Heart right ventricle (tissue), 16 donors: ENCODE measurements at regions not wholly inside any gene's neighbourhood (a gene's known extent, or its start where the extent isn't known, plus 50 kb on each side); places are given as distances from the start of the nearest gene placed in this dataset.
"Not testable (repeated sequence)": the region's sequence is repeated elsewhere in the genome, so short reads cannot be mapped to it uniquely, and the experiment has no call there.

Experiments
- ATAC-seq, 8 donors: fragments of 200-7000 bp; cut with Tn5 transposase; one replicate each; pipeline ENCODE4 v1.9.1; 2020; ENCODE audit warnings: mild to moderate bottlenecking in 8 of 8, moderate library complexity in 8 of 8, moderate number of reproducible peaks in 1 of 8
- DNase-seq, 2 donors: peaks; one replicate each; pipeline ENCODE4 v3.0.0-alpha.2; 2020
- H3K27ac ChIP-seq, 10 donors: fragments of 200-600 bp; sonication (generic) in 2 of 10; one replicate each; pipeline versions ENCODE4 v1.5.0 to v1.8.0; 2020 to 2022; ENCODE audit warnings: mild to moderate bottlenecking in 3 of 10
- H3K27me3 ChIP-seq, 7 donors: fragments of 200-600 bp; one replicate each; pipeline ENCODE4 v1.8.0; 2021 to 2022; ENCODE audit warnings: mild to moderate bottlenecking in 2 of 7
- H3K36me3 ChIP-seq, 9 donors: fragments of 200-600 bp; sonication (generic) in 1 of 9; one replicate each; pipeline versions ENCODE4 v1.5.0 to v1.8.0; 2020 to 2022; ENCODE audit warnings: mild to moderate bottlenecking in 2 of 9
- H3K4me1 ChIP-seq, 9 donors: fragments of 200-600 bp; sonication (generic) in 1 of 9; one replicate each; pipeline versions ENCODE4 v1.5.0 to v1.8.0; 2020 to 2022; ENCODE audit warnings: mild to moderate bottlenecking in 4 of 9
- H3K4me3 ChIP-seq, 10 donors: fragments of 200-600 bp; sonication (generic) in 2 of 10; one replicate each; pipeline versions ENCODE4 v1.5.0 to v1.8.0; 2020 to 2022; ENCODE audit warnings: mild to moderate bottlenecking in 7 of 10, moderate library complexity in 2 of 10
- H3K9me3 ChIP-seq, 11 donors: fragments of 200-600 bp in 10 of 11; sonication (generic) in 2 of 11; one replicate each; pipeline versions ENCODE4 v1.5.0 to v1.8.0; 2013 to 2022; ENCODE audit warnings: mild to moderate bottlenecking in 2 of 11, control low read depth in 1 of 11, moderate library complexity in 1 of 11
- WGBS, 2 donors: extraction: QIAGEN DNeasy Blood & Tissue Kit; methylation state at CpG; one replicate each; pipeline ENCODE4 v1.1.7; 2013; ENCODE audit warnings: inconsistent platforms in 1 of 2; 5-methylcytosine and 5-hydroxymethylcytosine counted together
- intact Hi-C, 10 donors: fragments of 100-400 bp; cut with DNase I; formaldehyde crosslinking; loops; one replicate each; pipeline versions ENCODE4 v1.11.1 to v1.14.2; 2022
- TF ChIP-seq, protein P1 (sequence below), 9 donors: fragments of 200-600 bp; sonication (generic) in 2 of 9; IDR thresholded peaks; one replicate each; pipeline versions ENCODE4 v1.5.0 to v1.8.0; 2021 to 2022; ENCODE audit warnings: antibody characterized with exemption in 9 of 9, mild to moderate bottlenecking in 5 of 9, moderate library complexity in 1 of 9
- donor health status: Arrhythmogenic right ventricular cardiomyopathy.
- donor health status: ischemic (EF 13 %, LVEDD 7.1; RV severe dilation, severe dysfunction).
- donor health status: healthy with polysubstance abuse.
- donor health status: DM: no; HTN: yes; CAD: no.
- donor health status: DM: no; HTN: no; CAD: no.
- donor health status: ischemic (EF 25% LVEDD 6.9; RV normal size, moderate dysfunction).
- donor health status: ischemic (EF 25% LVEDD 5.7; RV mildly dilated, moderate dysfunction).
- donor health status: healthy.
- donor health status: DM: yes; HTN: yes; CAD: no.
- donor health status: Ischemic cardiomyopathy.
- donor health status: ischemic (EF 35%, LVEDD 5.7; RV mildly dilated, moderate dysfunction).
- donor health status: nonischemic (EF 11% LVEDD 7.7; RV severe dilation, severe dysfunction).
- donor health status: DM: yes; HTN: yes; CAD: no.
- donor health status: PGD.
- donor health status: ischemic (EF 29% LVEDD 5.4; RV normal size, mild dysfunction).
- donor health status: nonischemic (EF 23%, LVEDD 6.1; RV moderate dilation, normal function).

DNA sequence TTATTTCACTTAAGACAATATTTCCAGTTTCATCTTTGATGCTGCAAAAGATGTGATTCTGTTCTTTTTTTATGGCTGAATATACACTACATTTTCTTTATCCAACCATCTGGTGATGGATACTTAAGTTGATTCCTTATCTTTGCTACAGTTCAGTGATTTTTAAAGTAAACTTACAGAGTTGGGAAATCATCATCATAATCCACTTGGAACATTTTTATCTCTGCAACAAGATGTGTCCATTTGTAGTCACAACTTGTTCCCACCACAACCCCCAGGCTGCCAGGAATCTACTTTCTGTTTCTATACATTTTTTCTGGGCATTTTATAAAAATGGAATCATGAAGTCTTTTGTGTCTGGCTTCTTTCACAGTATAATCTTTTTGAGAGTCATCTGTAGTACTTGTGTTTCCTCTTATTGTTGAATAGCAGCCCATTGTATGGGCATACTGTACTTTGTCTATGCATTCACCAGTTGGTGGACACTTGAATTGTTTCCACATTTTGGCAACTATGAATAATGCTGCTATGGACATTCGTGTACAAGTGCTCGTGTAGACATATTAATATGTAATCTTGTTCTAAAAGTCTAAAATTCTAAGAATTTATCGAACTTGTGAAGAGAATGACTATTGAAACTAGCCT, 212.5 kb upstream of the DDHD1 start:
- Histone ChIP-seq H3K27me3 (no peaks in the 10 kb centered on the region), H3K9me3 (peaks cover 0 to 12% (median 0%) of the 10 kb centered on the region in 11 donors), H3K4me1 (peaks cover 0 to 26% (median 10%) of the 10 kb centered on the region in 9 donors), H3K36me3 (no peaks in the 10 kb centered on the region), H3K4me3 (no peak overlapping the region), H3K27ac (peak overlapping the region in 1 of 10 donors; percentile 74)
- ATAC-seq (no peak), DNase-seq (no peak)
- WGBS, 2 donors, result 85 to 87% methylated on average over 3 of the region's 3 CpGs
- TF ChIP-seq, protein P1, sequence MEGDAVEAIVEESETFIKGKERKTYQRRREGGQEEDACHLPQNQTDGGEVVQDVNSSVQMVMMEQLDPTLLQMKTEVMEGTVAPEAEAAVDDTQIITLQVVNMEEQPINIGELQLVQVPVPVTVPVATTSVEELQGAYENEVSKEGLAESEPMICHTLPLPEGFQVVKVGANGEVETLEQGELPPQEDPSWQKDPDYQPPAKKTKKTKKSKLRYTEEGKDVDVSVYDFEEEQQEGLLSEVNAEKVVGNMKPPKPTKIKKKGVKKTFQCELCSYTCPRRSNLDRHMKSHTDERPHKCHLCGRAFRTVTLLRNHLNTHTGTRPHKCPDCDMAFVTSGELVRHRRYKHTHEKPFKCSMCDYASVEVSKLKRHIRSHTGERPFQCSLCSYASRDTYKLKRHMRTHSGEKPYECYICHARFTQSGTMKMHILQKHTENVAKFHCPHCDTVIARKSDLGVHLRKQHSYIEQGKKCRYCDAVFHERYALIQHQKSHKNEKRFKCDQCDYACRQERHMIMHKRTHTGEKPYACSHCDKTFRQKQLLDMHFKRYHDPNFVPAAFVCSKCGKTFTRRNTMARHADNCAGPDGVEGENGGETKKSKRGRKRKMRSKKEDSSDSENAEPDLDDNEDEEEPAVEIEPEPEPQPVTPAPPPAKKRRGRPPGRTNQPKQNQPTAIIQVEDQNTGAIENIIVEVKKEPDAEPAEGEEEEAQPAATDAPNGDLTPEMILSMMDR (IDR thresholded peaks at IDR 0.05), result no peak
- intact Hi-C loops, result no loop called here

DNA sequence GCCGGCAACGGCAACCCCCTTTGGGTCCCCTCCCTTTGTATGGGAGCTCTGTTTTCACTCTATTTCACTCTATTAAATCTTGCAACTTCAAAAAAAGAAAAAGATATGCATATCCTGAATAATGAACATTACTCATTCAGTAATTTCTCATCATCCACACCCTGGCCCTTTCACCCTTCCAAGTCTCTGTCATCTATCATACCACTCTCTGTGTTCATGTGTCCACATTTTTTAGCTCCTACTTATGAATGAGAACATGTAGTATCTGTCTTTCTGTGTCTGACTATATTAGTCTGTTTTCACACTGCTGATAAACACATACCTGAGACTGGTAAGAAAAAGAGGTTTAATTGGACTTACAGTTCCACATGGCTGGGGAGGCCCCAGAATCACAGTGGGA, 209.8 kb upstream of the DDHD1 start:
- DNase-seq, H3K4me1 ChIP-seq, H3K27ac ChIP-seq, H3K36me3 ChIP-seq, intact Hi-C loops, ATAC-seq, H3K4me3 ChIP-seq, H3K27me3 ChIP-seq: not testable (repeated sequence)
- WGBS, 2 donors, result 98 to 100% methylated on average over 2 of the region's 2 CpGs
- peaks cover 0 to 12% (median 0%) of the 10 kb centered on the region in 11 donors for H3K9me3 ChIP-seq

DNA sequence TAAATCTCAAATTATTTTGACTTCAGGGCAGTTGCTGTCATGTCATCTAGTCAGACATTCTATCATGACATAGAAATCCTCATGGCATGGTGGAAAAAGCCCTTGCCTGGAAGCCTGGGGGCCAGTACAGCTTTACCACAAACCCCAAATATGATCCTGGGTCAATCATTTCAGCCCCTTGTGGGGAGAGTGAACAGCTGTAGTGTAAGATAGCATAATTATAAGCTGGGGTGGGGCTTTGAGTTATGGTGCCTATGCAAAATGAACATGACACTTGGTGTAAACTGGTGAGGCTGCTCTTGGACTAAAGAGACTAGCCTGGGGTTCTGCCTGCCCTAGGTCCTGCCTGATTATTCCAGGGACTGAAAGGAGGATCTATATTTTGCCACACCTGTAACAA, 207.7 kb upstream of the DDHD1 start:
- no peak for ATAC-seq
- Histone ChIP-seq H3K9me3 (peaks cover 0 to 12% (median 0%) of the 10 kb centered on the region in 11 donors), H3K4me3 (no peak overlapping the region), H3K36me3 (no peaks in the 10 kb centered on the region), H3K27me3 (no peaks in the 10 kb centered on the region), H3K27ac (no peak overlapping the region), H3K4me1 (peaks cover 0 to 1% (median 0%) of the 10 kb centered on the region in 9 donors)
- DNase-seq, result no peak
- TF ChIP-seq, protein P1 (IDR thresholded peaks at IDR 0.05), result no peak
- intact Hi-C loops, result no loop called here

DNA sequence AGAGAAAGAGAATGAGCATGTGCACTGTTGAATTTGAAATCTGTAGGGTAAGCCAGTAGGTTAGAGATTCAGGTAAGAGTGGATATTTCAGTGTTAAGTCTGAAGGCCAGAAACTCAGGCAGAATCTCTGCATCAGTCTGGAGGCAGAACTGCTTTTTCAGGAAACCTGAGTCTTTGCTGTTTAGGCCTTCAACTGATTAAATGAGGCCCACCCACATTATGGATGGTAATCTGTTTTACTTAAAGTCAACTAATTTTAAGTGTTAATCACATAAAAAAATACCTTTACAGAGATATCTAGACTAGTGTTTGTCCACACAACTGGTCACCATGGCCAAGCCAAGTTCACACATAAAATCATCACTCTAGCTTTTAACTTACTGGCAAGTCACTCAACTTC, 205.0 kb upstream of the DDHD1 start:
- intact Hi-C loops, result no loop called here
- TF ChIP-seq, protein P1 (IDR thresholded peaks at IDR 0.05), result no peak
- Histone ChIP-seq H3K27ac (no peak overlapping the region), H3K4me3 (no peak overlapping the region), H3K27me3 (no peaks in the 10 kb centered on the region), H3K4me1 (peaks cover 0 to 8% (median 0%) of the 10 kb centered on the region in 9 donors), H3K36me3 (no peaks in the 10 kb centered on the region), H3K9me3 (peaks cover 0 to 9% (median 0%) of the 10 kb centered on the region in 11 donors)
- ATAC-seq (no peak), DNase-seq (no peak)

DNA sequence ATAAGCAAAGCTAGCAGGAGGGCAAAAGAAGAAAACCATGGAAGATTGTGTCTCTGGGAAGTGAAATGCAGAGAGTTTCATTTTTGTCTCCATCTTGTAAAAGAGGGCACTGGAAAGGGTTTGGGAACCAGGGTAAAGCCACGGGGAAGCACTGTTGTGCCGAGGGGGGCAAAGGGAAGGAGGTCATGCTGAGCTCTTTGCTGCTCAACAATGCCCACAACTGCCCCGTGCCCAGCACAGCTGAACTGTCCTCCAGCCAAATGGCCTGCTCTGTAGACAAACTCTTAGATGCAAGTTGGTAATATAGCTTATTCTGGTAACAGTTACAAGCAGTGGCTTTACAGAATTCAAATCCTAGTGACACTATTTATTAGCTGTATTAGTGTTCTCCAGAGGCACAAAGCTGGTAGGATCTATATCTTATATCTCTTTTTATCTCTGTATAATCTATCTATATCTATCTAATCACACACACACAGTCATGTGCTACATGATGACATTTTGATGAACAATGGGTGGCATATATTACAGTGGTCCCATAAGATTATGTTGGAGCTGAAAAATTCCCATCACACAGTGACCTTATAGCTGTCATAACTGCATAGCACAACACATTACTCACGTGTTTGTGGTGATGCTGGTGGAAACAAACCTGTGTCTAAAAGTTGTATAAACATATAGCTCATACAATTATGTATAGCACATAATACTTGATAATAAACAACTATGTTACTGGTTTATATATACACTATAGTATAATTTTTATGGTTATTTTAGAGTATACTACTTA, 203.4 kb upstream of the DDHD1 start:
- DNase-seq (no peak), ATAC-seq (no peak)
- Histone ChIP-seq H3K9me3 (no peaks in the 10 kb centered on the region), H3K4me3 (no peak overlapping the region), H3K36me3 (no peaks in the 10 kb centered on the region), H3K27ac (no peak overlapping the region), H3K4me1 (peaks cover 0 to 8% (median 0%) of the 10 kb centered on the region in 9 donors), H3K27me3 (no peaks in the 10 kb centered on the region)
- WGBS, 2 donors, result 64 to 71% methylated on average over 4 of the region's 4 CpGs
- TF ChIP-seq, protein P1 (IDR thresholded peaks at IDR 0.05), result no peak
- intact Hi-C loops, result no loop called here
